Left cardiac atrium (tissue), 4 donors: ENCODE measurements at regions not wholly inside any gene's neighbourhood (a gene's known extent, or its start where the extent isn't known, plus 50 kb on each side); places are given as distances from the start of the nearest gene placed in this dataset.
"Not testable (repeated sequence)": the region's sequence is repeated elsewhere in the genome, so short reads cannot be mapped to it uniquely, and the experiment has no call there.

Experiments used
- ATAC-seq, 2 donors: fragments of 200-7000 bp; cut with Tn5 transposase; one replicate each; pipeline ENCODE4 v1.9.1; 2020; ENCODE audit warnings: mild to moderate bottlenecking in 2 of 2, moderate library complexity in 2 of 2
- DNase-seq: peaks from one replicate; pipeline ENCODE4 v3.0.0-alpha.2; 2020
- intact Hi-C, 2 donors: fragments of 100-400 bp; cut with DNase I; formaldehyde crosslinking; loops; one replicate each; pipeline versions ENCODE4 v1.14.1 to v1.15.1; 2022 to 2023
- donor health status: DM: no; HTN: yes; CAD: no.
- donor health status: DM: no; HTN: yes; CAD: no; lungs with severe emphysema.
- donor health status: DM: yes; HTN: yes; CAD: no.
- donor health status: Dilated cardiomyopathy.

GRCh38 chr6:16959789-16960188 lies 142.1 kb upstream of the STMND1 start:
- intact Hi-C loops = loop anchor here in 1 of 2 donors (10.0 kb wide), 1 partner anchor 185 kb away; no protein-coding TSS in a partner anchor

GRCh38 chr6:16956361-16956760 lies 145.5 kb upstream of the STMND1 start:
- intact Hi-C loops = no loop called here
- ATAC-seq = no peak
- DNase-seq = no peak

More at GRCh38 chr6:16959789-16960188, 142.1 kb upstream of the STMND1 start:
- ATAC-seq (no peak), DNase-seq (no peak)

GRCh38 chr6:16955899-16956298 lies 146.0 kb upstream of the STMND1 start:
- intact Hi-C loops = no loop called here
- no peak for ATAC-seq
- DNase-seq = no peak

- intact Hi-C loops = no loop called here
- DNase-seq = no peak
- ATAC-seq = no peak
Measured at GRCh38 chr6:16953905-16954304, 147.9 kb upstream of the STMND1 start.

GRCh38 chr6:16953446-16953845 lies 148.4 kb upstream of the STMND1 start:
- DNase-seq = no peak
- intact Hi-C loops = no loop called here
- ATAC-seq = no peak

- intact Hi-C loops = no loop called here
- no peak for DNase-seq
Measured at GRCh38 chr6:16950825-16951495, 150.9 kb upstream of the STMND1 start.

GRCh38 chr6:16950302-16950701 lies 151.5 kb upstream of the STMND1 start:
- DNase-seq (no peak), ATAC-seq (no peak)
- intact Hi-C loops = no loop called here

More at GRCh38 chr6:16950825-16951495, 150.9 kb upstream of the STMND1 start:
- ATAC-seq = no peak

GRCh38 chr6:16949716-16950115 lies 152.1 kb upstream of the STMND1 start:
- no peak for DNase-seq
- intact Hi-C loops = no loop called here
- ATAC-seq = no peak

GRCh38 chr6:16948396-16948795 lies 153.5 kb upstream of the STMND1 start:
- ATAC-seq (no peak), DNase-seq (no peak)
- intact Hi-C loops = no loop called here

GRCh38 chr6:16947375-16948015 lies 154.4 kb upstream of the STMND1 start:
- DNase-seq (no peak), ATAC-seq (peak; percentile 88 to 95)
- intact Hi-C loops = no loop called here

GRCh38 chr6:16944596-16944995 lies 157.3 kb upstream of the STMND1 start:
- no peak for DNase-seq
- intact Hi-C loops = no loop called here
- ATAC-seq = no peak

GRCh38 chr6:16939839-16940238 lies 162.0 kb upstream of the STMND1 start:
- intact Hi-C loops = loop anchor here in 1 of 2 donors (2.0 kb wide), 1 partner anchor 65 kb away; no protein-coding TSS in a partner anchor
- ATAC-seq (no peak), DNase-seq (no peak)

- intact Hi-C loops = no loop called here
- DNase-seq (no peak), ATAC-seq (no peak)
Measured at GRCh38 chr6:16939351-16939750, 162.5 kb upstream of the STMND1 start.

- no peak for ATAC-seq
- DNase-seq = no peak
- intact Hi-C loops = no loop called here
Measured at GRCh38 chr6:16936893-16937292, 165.0 kb upstream of the STMND1 start.

- ATAC-seq (no peak), DNase-seq (no peak)
- intact Hi-C loops = no loop called here
Measured at GRCh38 chr6:16933961-16934360, 167.9 kb upstream of the STMND1 start.

GRCh38 chr6:16933532-16933931 lies 168.3 kb upstream of the STMND1 start:
- intact Hi-C loops = no loop called here
- ATAC-seq = no peak
- DNase-seq = no peak

GRCh38 chr6:16932920-16933319 lies 168.9 kb upstream of the STMND1 start:
- intact Hi-C loops = no loop called here
- ATAC-seq = no peak
- DNase-seq = no peak

GRCh38 chr6:16931079-16931478 lies 169.8 kb upstream of the ATXN1 start:
- ATAC-seq, intact Hi-C loops, DNase-seq: not testable (repeated sequence)

GRCh38 chr6:16930432-16930831 lies 169.2 kb upstream of the ATXN1 start:
- no peak for ATAC-seq
- no peak for DNase-seq
- intact Hi-C loops = no loop called here

GRCh38 chr6:16929809-16930208 lies 168.5 kb upstream of the ATXN1 start:
- ATAC-seq (peak in 1 of 2 donors; percentile 80), DNase-seq (no peak)
- intact Hi-C loops = no loop called here

GRCh38 chr6:16928387-16928786 lies 167.1 kb upstream of the ATXN1 start:
- intact Hi-C loops = no loop called here
- ATAC-seq = no peak
- DNase-seq = no peak
